A549 (cell line): ENCODE measurements at regions not wholly inside any gene's neighbourhood (a gene's known extent, or its start where the extent isn't known, plus 50 kb on each side); places are given as distances from the start of the nearest gene placed in this dataset.

ENCODE experiments used
- BCL3 ChIP-seq: fragments of >200 bp; sonication (Bioruptor Twin); formaldehyde crosslinking; IDR thresholded peaks from 3 replicates; pipeline ENCODE4 v1.6.1; 2016
- CBX2 ChIP-seq: fragments of 200-600 bp; sonication (generic); IDR thresholded peaks from 2 replicates; pipeline ENCODE4 v1.6.1; 2016; ENCODE audit warnings: low read depth, mild to moderate bottlenecking, borderline replicate concordance
- CEBPB ChIP-seq, 2 experiments: fragments of >200 bp in 1 of 2; sonication (Bioruptor Twin) in 1 of 2; formaldehyde crosslinking in 1 of 2; IDR thresholded peaks; 2 replicates each; pipeline ENCODE4 v1.6.1; 2012 to 2016
- CTCF ChIP-seq: fragments of >200 bp; sonication (Bioruptor Twin); formaldehyde crosslinking; IDR thresholded peaks from 3 replicates; pipeline ENCODE4 v1.5.1; 2016
- EP300 ChIP-seq, 2 experiments: fragments of >200 bp; sonication (Bioruptor Twin); formaldehyde crosslinking; IDR thresholded peaks; 2 replicates in 1 of 2; 3 replicates in 1 of 2; pipeline ENCODE4 v1.6.1; 2016 to 2017
- KDM1A ChIP-seq: fragments of 200-600 bp; sonication (generic); IDR thresholded peaks from 2 replicates; pipeline ENCODE4 v1.6.1; 2016; ENCODE audit warnings: low read depth, mild to moderate bottlenecking
- MAZ ChIP-seq: fragments of 150-350 bp; IDR thresholded peaks from 2 replicates; pipeline ENCODE4 v1.6.1; 2014; ENCODE audit warnings: antibody characterized with exemption, low read depth, low read length, borderline replicate concordance
- POLR2AphosphoS2 ChIP-seq: conservative IDR thresholded peaks from 2 replicates; pipeline ENCODE4 v1.6.1; 2012; ENCODE audit warnings: low read length, improper control_type of control experiment, inconsistent platforms
- RAD21 ChIP-seq, 2 experiments: fragments of >200 bp in 1 of 2; sonication (Bioruptor Twin) in 1 of 2; formaldehyde crosslinking in 1 of 2; IDR thresholded peaks in 1 of 2; conservative IDR thresholded peaks in 1 of 2; 2 replicates in 1 of 2; 3 replicates in 1 of 2; pipeline ENCODE4 v1.6.1; 2012 to 2018; ENCODE audit warnings: inconsistent platforms in 1 of 2
- RFX5 ChIP-seq: fragments of 450-650 bp; IDR thresholded peaks from 2 replicates; pipeline ENCODE4 v1.7.1; 2014; ENCODE audit warnings: antibody characterized with exemption, mild to moderate bottlenecking, moderate library complexity
- RNF2 ChIP-seq: fragments of 200-600 bp; sonication (generic); IDR thresholded peaks from 2 replicates; pipeline ENCODE4 v1.6.1; 2016; ENCODE audit warnings: low read depth, mild to moderate bottlenecking, antibody characterized with exemption, moderate library complexity, borderline replicate concordance

- TF ChIP-seq CTCF: no peak
- TF ChIP-seq MAZ: no peak
- no peak for TF ChIP-seq CBX2
- no peak for TF ChIP-seq BCL3
- TF ChIP-seq EP300 (IDR thresholded peaks at IDR 0.05): no peak
- TF ChIP-seq RNF2: no peak
- TF ChIP-seq CEBPB (IDR thresholded peaks at IDR 0.05): no peak
- TF ChIP-seq RFX5: no peak
- no peak for TF ChIP-seq KDM1A
- TF ChIP-seq POLR2AphosphoS2: no peak
- TF ChIP-seq RAD21 (conservative IDR thresholded peaks at IDR 0.05 in 1 of 2, IDR thresholded peaks at IDR 0.05 in 1 of 2): no peak
Observed at GRCh38 chr10:113230011-113230610, 280.1 kb downstream of the TCF7L2 start.
